ENCODE measurements at regions not wholly inside any gene's neighbourhood (a gene's known extent, or its start where the extent isn't known, plus 50 kb on each side); places are given as distances from the start of the nearest gene placed in this dataset.

GRCh38 chr14:104348741-104349140, 210.4 kb downstream of the KIF26A start:
- TF ChIP-seq CTCF (IDR thresholded peaks at IDR 0.05 in 4 of 5, conservative IDR thresholded peaks at IDR 0.05 in 1 of 5) = no peak
- no peak for TF ChIP-seq POLR2A (IDR thresholded peaks at IDR 0.05)
